ENCODE measurements at regions not wholly inside any gene's neighbourhood (a gene's known extent, or its start where the extent isn't known, plus 50 kb on each side); places are given as distances from the start of the nearest gene placed in this dataset.
A peak's percentile ranks its signal among the peaks of the same experiment; 100 is the strongest.

DNA sequence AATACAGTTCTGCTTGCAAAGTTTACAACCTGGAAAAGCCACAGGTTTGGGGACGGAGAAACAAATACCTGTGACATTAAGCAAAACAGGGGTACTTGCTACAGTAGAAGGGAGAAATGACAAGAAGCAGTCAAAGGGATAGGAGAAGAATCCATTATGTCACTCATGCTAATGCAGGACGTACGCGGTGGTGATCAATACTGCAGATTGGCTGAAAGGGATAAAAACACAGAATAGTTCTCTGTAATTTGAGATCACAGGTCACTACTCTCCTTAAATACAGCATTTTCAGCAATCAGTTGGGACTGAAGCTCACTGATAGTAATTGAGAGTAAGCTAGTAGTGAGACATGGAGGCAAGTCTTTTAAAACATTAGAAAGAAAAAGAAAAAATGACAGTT lies 130.3 kb upstream of the MTAP start:
- DNase-seq, result no peak

DNA sequence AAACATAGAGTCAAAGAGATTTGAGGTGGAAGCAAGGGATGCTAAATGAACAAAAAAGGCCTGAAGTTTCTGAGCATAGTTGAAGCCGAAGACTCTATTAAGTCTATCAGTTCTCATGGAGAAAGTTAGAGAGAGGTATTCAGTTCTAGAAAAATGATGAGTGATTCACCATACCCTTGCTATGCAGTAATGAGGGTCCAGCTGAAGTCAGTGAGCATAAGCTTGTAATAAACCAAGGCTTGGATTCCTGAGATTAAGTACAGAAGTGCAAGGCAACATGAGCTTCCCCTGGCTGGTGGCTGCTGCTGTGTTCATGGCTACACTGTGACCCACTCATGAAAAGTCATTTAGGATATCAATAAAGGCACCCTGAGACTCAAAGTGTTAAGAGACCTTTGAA lies 129.7 kb upstream of the MTAP start:
- no peak for DNase-seq

DNA sequence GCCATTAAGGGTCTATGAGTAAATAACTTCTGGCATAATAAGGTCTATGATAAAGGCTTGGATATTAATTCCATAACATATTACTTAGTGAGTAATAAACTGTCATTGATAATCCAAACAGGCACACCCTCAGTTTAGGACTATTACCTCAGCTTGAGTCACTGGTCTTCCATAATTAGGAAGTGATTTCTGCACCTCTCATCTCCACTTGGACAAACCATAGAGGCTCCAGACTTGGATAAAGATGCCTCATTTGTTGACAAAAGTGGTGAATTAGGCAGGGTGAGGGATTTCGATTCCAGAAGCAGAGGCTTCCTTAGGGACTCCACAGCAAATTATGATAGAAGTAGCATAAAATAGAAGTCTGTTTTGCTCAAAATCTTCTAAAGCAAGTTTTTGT lies 127.5 kb upstream of the MTAP start:
- DNase-seq, result no peak

DNA sequence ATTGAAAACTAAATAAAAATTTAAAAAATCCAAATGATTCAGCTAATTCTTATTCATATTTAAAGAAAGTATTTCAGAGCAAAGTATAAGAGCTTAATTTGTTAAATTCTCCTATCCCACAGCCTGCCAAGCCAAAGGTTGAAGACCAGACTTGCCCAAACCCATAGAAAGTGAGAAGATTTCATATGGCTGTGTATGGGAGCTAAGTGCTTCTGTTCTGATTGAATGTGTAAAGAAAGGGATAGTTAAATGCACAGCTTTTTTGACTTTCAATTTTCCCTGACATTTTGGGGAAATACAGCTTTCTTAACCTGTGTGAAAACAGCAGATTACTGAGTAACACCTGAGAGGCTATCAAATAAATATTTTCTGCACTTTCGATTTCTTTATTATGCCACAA lies 125.0 kb upstream of the MTAP start:
- DNase-seq, result no peak

DNA sequence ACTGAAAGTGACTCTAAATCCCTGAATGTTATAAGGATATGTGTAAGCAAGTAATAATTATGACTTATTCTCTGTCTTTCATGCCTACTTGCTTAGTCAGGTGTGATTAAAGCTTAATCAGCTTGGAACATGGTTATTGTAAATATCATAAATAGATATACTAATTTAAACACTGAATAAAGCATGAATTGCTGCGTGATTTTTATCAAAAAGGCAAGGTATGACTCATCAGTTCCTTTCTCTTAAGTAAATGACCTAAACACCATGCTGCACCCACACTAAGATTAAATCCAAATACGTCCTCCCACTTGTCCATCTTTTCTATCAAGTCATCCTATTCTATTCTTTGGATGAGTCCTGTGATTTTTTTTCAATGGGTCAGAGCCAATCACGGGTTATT lies 124.6 kb upstream of the MTAP start:
- no peak for DNase-seq

- DNase-seq, result no peak
Measured at GRCh38 chr9:21679432-21679831, 123.0 kb upstream of the MTAP start.

DNA sequence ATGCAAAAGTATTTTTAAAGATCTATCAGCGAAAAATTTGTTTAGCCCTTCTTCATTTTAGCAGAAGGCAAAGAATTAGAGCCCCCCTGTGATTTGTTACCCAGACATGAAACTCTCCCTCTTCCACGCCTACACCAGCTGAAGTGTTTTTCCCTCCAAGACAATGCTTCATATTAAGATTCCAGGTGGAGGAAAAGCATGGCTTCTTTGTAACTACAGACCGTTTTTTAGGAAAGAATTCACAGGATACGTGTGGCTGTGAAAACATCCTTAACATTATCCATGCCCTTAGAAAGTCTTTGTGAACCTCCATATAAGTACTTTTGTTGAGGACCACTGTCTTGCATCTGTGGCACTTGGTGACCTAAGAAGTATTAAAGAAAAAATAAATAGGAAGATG lies 121.8 kb upstream of the MTAP start:
- DNase-seq, result no peak

GRCh38 chr9:21681641-21682040 lies 120.8 kb upstream of the MTAP start:
- DNase-seq, result no peak

GRCh38 chr9:21682381-21682780 lies 120.1 kb upstream of the MTAP start:
- no peak for DNase-seq

GRCh38 chr9:21682981-21683380 lies 119.5 kb upstream of the MTAP start:
- DNase-seq, result no peak

DNA sequence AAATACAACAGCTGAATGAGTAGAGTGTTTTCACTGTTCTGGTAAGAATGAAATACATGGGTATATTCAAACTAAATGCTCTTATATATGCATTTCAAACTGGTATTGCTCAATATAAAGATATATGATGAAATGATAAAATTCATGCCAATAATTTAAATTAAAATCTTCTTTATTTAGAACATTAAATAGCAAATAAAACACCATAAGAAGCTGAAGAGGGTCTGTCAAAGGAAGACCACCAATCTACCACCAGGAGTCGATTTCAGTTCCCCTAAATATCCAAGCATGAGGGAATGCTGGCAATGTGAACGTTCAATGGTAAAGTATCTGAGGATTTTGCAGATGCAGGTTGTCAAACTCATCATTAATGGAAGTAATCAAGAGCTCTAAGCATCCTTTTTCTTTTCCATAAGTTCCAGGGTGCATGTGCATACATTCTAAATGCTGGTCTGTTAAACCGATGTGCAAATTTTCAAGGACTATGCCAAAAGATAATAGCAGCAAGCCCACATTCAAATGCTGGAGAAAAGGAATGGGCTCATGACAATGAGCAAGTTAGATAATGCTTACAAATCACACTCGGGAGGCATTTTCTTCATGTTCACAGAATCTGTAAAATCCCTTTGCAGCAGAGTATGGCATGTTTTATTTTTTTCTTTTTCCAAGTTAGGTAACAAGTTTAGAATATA lies 118.8 kb upstream of the MTAP start:
- no peak for DNase-seq

- no peak for DNase-seq
Measured at GRCh38 chr9:21684231-21684630, 118.2 kb upstream of the MTAP start.

- DNase-seq, result no peak
Measured at GRCh38 chr9:21684831-21685362, 117.5 kb upstream of the MTAP start.

GRCh38 chr9:21685502-21685901 lies 116.9 kb upstream of the MTAP start:
- DNase-seq, result no peak

GRCh38 chr9:21686738-21687137 lies 115.7 kb upstream of the MTAP start:
- no peak for DNase-seq

DNA sequence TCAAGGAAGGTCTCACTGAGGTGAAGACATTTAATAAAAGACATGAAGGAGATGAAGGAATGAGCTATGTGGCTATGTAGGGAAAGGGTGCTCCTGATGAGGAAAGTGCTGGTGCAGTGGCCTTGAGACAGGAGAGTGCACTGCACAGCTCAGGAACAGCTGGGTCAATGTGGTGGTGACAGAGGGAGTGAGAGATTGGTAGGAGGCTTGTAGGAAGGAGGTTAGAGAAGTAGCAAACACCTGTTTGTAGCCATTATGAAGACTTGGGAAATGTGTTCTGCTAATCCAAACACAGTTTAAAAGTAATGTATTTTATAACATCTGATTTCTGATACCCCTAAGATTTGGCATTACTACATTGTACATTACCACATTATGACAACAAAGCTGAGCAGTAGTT lies 115.1 kb upstream of the MTAP start:
- no peak for DNase-seq

DNA sequence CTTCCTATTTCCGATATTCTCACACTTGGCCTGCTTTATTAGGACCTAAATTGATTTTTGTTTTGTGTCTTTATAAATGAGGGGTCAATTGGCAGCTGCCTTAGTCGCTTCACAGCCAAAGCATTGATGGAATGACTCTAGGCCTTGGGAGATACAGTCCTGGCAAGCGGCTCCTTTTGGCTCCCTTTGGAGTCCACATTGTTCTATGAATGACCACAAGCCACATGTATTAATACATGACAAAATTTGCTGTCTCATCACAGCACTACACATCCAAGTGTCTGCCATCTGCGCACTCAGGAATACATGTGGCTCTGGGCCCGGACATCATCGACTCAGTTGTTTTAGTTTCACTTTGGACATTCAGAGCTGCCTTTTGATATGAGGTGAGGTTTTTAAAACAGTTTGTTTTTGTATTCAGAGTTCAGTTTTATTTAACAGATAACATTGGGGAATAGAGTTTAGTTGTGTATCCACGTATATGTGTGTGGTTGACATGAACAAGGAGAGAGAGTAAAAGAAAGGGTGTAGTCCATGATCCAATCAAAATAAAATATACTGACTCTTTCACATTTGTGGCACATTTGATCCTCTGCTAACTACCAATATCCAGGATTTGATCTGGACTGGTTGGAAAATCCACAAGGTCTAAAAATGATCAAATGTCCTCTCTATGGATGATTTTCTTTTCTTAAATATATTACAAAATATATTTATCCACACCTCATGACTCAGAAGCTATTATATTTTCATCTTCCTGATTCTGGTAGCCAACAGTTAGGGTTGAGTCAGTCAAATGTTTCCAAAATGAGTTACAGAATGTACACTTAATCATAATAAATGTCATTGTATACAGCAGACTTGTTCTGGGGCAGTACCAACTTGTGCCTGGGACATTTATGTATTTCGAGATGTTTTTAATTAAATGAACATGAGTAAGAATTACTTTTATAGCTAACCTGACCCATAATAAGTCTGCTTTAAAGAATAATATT lies 114.0 kb upstream of the MTAP start:
- no peak for DNase-seq

GRCh38 chr9:21689854-21690253 lies 112.6 kb upstream of the MTAP start:
- DNase-seq, result no peak

- DNase-seq, result no peak
Measured at GRCh38 chr9:21690561-21690960, 111.9 kb upstream of the MTAP start.

GRCh38 chr9:21692390-21692789 lies 110.0 kb upstream of the MTAP start:
- DNase-seq, result no peak

GRCh38 chr9:21694424-21694823 lies 108.0 kb upstream of the MTAP start:
- DNase-seq, result no peak

- no peak for DNase-seq
Measured at GRCh38 chr9:21695443-21695842, 107.0 kb upstream of the MTAP start.

- DNase-seq, result no peak
Measured at GRCh38 chr9:21695874-21696341, 106.5 kb upstream of the MTAP start.

- peak; percentile 5 for DNase-seq
Measured at GRCh38 chr9:21696411-21696871, 106.0 kb upstream of the MTAP start.
